H1 (cell line): ENCODE measurements at regions not wholly inside any gene's neighbourhood (a gene's known extent, or its start where the extent isn't known, plus 50 kb on each side); places are given as distances from the start of the nearest gene placed in this dataset.

Experiments used
- CTCF ChIA-PET: fragments of 300-600 bp; sonication (Branson Sonifier 250); formaldehyde crosslinking; loops from one replicate; lab custom pipeline; 2021; ENCODE audit not compliant: partially characterized antibody; lab: Charles Lee
- POLR2A ChIA-PET: fragments of 300-600 bp; sonication (Branson Sonifier 250); formaldehyde crosslinking; loops from one replicate; lab custom pipeline; 2021; ENCODE audit warnings: inconsistent platforms; ENCODE audit not compliant: partially characterized antibody; lab: Charles Lee
- DNase-seq, 2 experiments: peaks; one replicate each; pipeline versions ENCODE4 v3.0.0 to v3.0.0-alpha.2; 2010 to 2022; ENCODE audit warnings: low spot score in 2 of 2, low read depth in 1 of 2, mixed read lengths in 1 of 2
- FAIRE-seq: peaks from 2 replicates; lab custom pipeline; 2011; peaks lifted over from hg19 to GRCh38; lab: Jason Lieb, UNC
- H2AFZ ChIP-seq: 2 replicates; pipeline ENCODE4 v1.8.1; 2012; ENCODE audit warnings: low read length, inconsistent platforms
- H2AK5ac ChIP-seq: 2 replicates; pipeline ENCODE4 v1.6.1; 2013; ENCODE audit warnings: low read depth, low read length
- H2BK120ac ChIP-seq: replicated peaks from 2 replicates; pipeline ENCODE3; 2013; ENCODE audit warnings: low read depth, low read length, inconsistent platforms
- H2BK12ac ChIP-seq: 2 replicates; pipeline ENCODE4 v1.6.1; 2013; ENCODE audit warnings: low read depth, low read length
- H2BK15ac ChIP-seq: 2 replicates; pipeline ENCODE4 v1.6.1; 2013; ENCODE audit warnings: low read length
- H2BK20ac ChIP-seq: 2 replicates; pipeline ENCODE4 v1.6.1; 2013; ENCODE audit warnings: low read length
- H2BK5ac ChIP-seq: 2 replicates; pipeline ENCODE4 v1.6.1; 2013; ENCODE audit warnings: low read depth, low read length
- H3K14ac ChIP-seq: 2 replicates; pipeline ENCODE4 v1.6.1; 2013; ENCODE audit warnings: inconsistent platforms; ENCODE audit not compliant: insufficient read length
- H3K18ac ChIP-seq: 2 replicates; pipeline ENCODE4 v1.6.1; 2013; ENCODE audit warnings: low read length; ENCODE audit errors: extremely low read depth
- H3K23ac ChIP-seq: 2 replicates; pipeline ENCODE4 v1.6.1; 2013; ENCODE audit warnings: inconsistent platforms; ENCODE audit not compliant: insufficient read length
- H3K23me2 ChIP-seq: 2 replicates; pipeline ENCODE4 v1.6.1; 2013; ENCODE audit warnings: low read depth, low read length
- H3K27ac ChIP-seq: 2 replicates; pipeline ENCODE4 v1.6.1; 2011; ENCODE audit warnings: low read depth, low read length, inconsistent platforms
- H3K27me3 ChIP-seq, 4 experiments: replicated peaks in 1 of 4; 1 replicate in 1 of 4; 2 replicates in 3 of 4; pipeline versions ENCODE4 v1.6.1 to v1.8.1; 2011 to 2013; ENCODE audit warnings: low read length in 3 of 4, mild to moderate bottlenecking in 3 of 4, inconsistent platforms in 2 of 4, mixed read lengths in 2 of 4, moderate library complexity in 1 of 4; ENCODE audit not compliant: control insufficient read depth in 3 of 4, insufficient read depth in 3 of 4; ENCODE audit errors: extremely low read depth in 1 of 4
- H3K36me3 ChIP-seq, 4 experiments: 2 replicates each; pipeline versions ENCODE4 v1.6.1 to v1.8.1; 2011 to 2013; ENCODE audit warnings: mild to moderate bottlenecking in 4 of 4, low read length in 3 of 4, moderate library complexity in 2 of 4, control low read depth in 1 of 4, inconsistent platforms in 1 of 4; ENCODE audit not compliant: insufficient read depth in 4 of 4, control insufficient read depth in 2 of 4
- H3K4ac ChIP-seq: replicated peaks from 2 replicates; pipeline ENCODE3; 2013; ENCODE audit warnings: low read length, low read depth, mixed read lengths, inconsistent platforms; ENCODE audit not compliant: insufficient read length
- H3K4me1 ChIP-seq, 4 experiments: replicated peaks in 1 of 4; 1 replicate in 1 of 4; 2 replicates in 3 of 4; pipeline versions ENCODE4 v1.6.1 to v1.8.1; 2011 to 2013; ENCODE audit warnings: low read length in 3 of 4, inconsistent platforms in 2 of 4, mixed read lengths in 1 of 4; ENCODE audit not compliant: insufficient read depth in 4 of 4, control insufficient read depth in 3 of 4
- H3K4me2 ChIP-seq, 2 experiments: 2 replicates each; pipeline versions ENCODE4 v1.6.1 to v1.8.1; 2011 to 2013; ENCODE audit warnings: low read depth in 2 of 2, low read length in 2 of 2, control low read depth in 1 of 2, inconsistent platforms in 1 of 2, mild to moderate bottlenecking in 1 of 2; ENCODE audit not compliant: insufficient read depth in 1 of 2
- H3K4me3 ChIP-seq, 4 experiments: fragments of 200-600, 300-600 bp in 1 of 4; sonication (generic), shearing (Covaris generic), sonication (Bioruptor Twin) in 1 of 4; 2 replicates each; pipeline versions ENCODE4 v1.5.1 to v1.8.1; 2011 to 2016; ENCODE audit warnings: low read length in 4 of 4, low read depth in 3 of 4, control low read depth in 2 of 4, inconsistent platforms in 2 of 4, mild to moderate bottlenecking in 2 of 4, mixed read lengths in 1 of 4, moderate library complexity in 1 of 4; ENCODE audit not compliant: insufficient read depth in 2 of 4; ENCODE audit errors: extremely low read depth in 1 of 4
- H3K56ac ChIP-seq: replicated peaks from 2 replicates; pipeline ENCODE3; 2013; ENCODE audit warnings: low read depth, mild to moderate bottlenecking, mixed read lengths, low read length, inconsistent platforms; ENCODE audit not compliant: insufficient read length
- H3K79me1 ChIP-seq: 2 replicates; pipeline ENCODE4 v1.6.1; 2013; ENCODE audit warnings: low read depth, low read length, control low read depth
- H3K79me2 ChIP-seq, 2 experiments: 2 replicates each; pipeline versions ENCODE4 v1.6.1 to v1.8.1; 2012 to 2013; ENCODE audit warnings: low read length in 2 of 2, mild to moderate bottlenecking in 2 of 2, inconsistent platforms in 1 of 2; ENCODE audit not compliant: insufficient read depth in 2 of 2, control insufficient read depth in 1 of 2
- H3K9ac ChIP-seq, 4 experiments: replicated peaks in 1 of 4; 1 replicate in 1 of 4; 2 replicates in 3 of 4; pipeline versions ENCODE4 v1.6.1 to v1.8.1; 2011 to 2013; ENCODE audit warnings: low read depth in 3 of 4, low read length in 3 of 4, control low read depth in 2 of 4, mild to moderate bottlenecking in 2 of 4, moderate library complexity in 2 of 4, inconsistent platforms in 1 of 4; ENCODE audit errors: extremely low read depth in 1 of 4
- H3K9me3 ChIP-seq, 2 experiments: 2 replicates each; pipeline versions ENCODE4 v1.6.1 to v1.8.1; 2012 to 2013; ENCODE audit warnings: mild to moderate bottlenecking in 2 of 2, moderate library complexity in 2 of 2, control low read depth in 1 of 2, inconsistent platforms in 1 of 2, low read depth in 1 of 2, low read length in 1 of 2, mixed read lengths in 1 of 2; ENCODE audit not compliant: insufficient read depth in 2 of 2
- H4K20me1 ChIP-seq, 2 experiments: replicated peaks in 1 of 2; 2 replicates each; pipeline versions ENCODE3 to v1.8.1; 2011 to 2013; ENCODE audit warnings: inconsistent platforms in 2 of 2, low read length in 2 of 2, mild to moderate bottlenecking in 1 of 2; ENCODE audit not compliant: insufficient read depth in 2 of 2, control insufficient read depth in 1 of 2
- H4K5ac ChIP-seq: 2 replicates; pipeline ENCODE4 v1.6.1; 2013; ENCODE audit warnings: low read length, low read depth, mixed read lengths, inconsistent platforms; ENCODE audit not compliant: insufficient read length
- H4K8ac ChIP-seq: 2 replicates; pipeline ENCODE4 v1.8.0; 2013; ENCODE audit warnings: mild to moderate bottlenecking, moderate library complexity, low read length, inconsistent platforms; ENCODE audit not compliant: insufficient read depth; ENCODE audit errors: extremely low read depth
- H4K91ac ChIP-seq: replicated peaks from 2 replicates; pipeline ENCODE3; 2013; ENCODE audit warnings: low read length, mixed read lengths, inconsistent platforms; ENCODE audit not compliant: insufficient read length
- BACH1 ChIP-seq: IDR thresholded peaks from 2 replicates; pipeline ENCODE4 v1.6.1; 2012; ENCODE audit warnings: low read length, improper control_type of control experiment
- BRCA1 ChIP-seq: IDR thresholded peaks from 2 replicates; pipeline ENCODE4 v1.6.1; 2012; ENCODE audit warnings: low read depth, low read length, improper control_type of control experiment
- CREB1 ChIP-seq: IDR thresholded peaks from 2 replicates; pipeline ENCODE4 v1.6.1; 2012; ENCODE audit warnings: inconsistent platforms
- CTBP2 ChIP-seq: IDR thresholded peaks from 2 replicates; pipeline ENCODE4 v1.7.0; 2011; ENCODE audit warnings: borderline replicate concordance, mild to moderate bottlenecking, moderate library complexity, mixed read lengths, low read length; ENCODE audit not compliant: insufficient read depth, insufficient read length
- HDAC2 ChIP-seq, 2 experiments: fragments of 300-600 bp in 1 of 2; sonication (generic) in 1 of 2; IDR thresholded peaks; 2 replicates each; pipeline ENCODE4 v1.6.1; 2011 to 2012; ENCODE audit warnings: low read depth in 2 of 2, low read length in 2 of 2, mild to moderate bottlenecking in 2 of 2, moderate library complexity in 2 of 2, borderline replicate concordance in 1 of 2, inconsistent platforms in 1 of 2
- KDM1A ChIP-seq: fragments of 200-600, 300-600 bp; sonication (generic); IDR thresholded peaks from 2 replicates; pipeline ENCODE4 v1.7.1; 2016; ENCODE audit warnings: mild to moderate bottlenecking, low read length, borderline replicate concordance
- RBBP5 ChIP-seq: IDR thresholded peaks from 2 replicates; pipeline ENCODE4 v1.7.1; 2012; ENCODE audit warnings: low read depth, mild to moderate bottlenecking, inconsistent platforms, low read length, moderate library complexity, borderline replicate concordance
- RNF2 ChIP-seq: fragments of 200-900, 300-1000 bp; sonication (generic); IDR thresholded peaks from 2 replicates; pipeline ENCODE4 v1.7.1; 2016; ENCODE audit warnings: borderline replicate concordance, low read depth, mild to moderate bottlenecking, antibody characterized with exemption, low read length; ENCODE audit not compliant: poor library complexity, severe bottlenecking; ENCODE audit errors: missing control alignments
- SP1 ChIP-seq: IDR thresholded peaks from 2 replicates; pipeline ENCODE4 v1.6.1; 2011; ENCODE audit warnings: low read depth, low read length
- SP4 ChIP-seq: IDR thresholded peaks from 2 replicates; pipeline ENCODE4 v1.6.1; 2012; ENCODE audit warnings: low read length, inconsistent platforms
- TCF12 ChIP-seq: IDR thresholded peaks from 2 replicates; pipeline ENCODE4 v1.6.1; 2011; ENCODE audit warnings: low read depth, mild to moderate bottlenecking, low read length
- TEAD4 ChIP-seq: IDR thresholded peaks from 2 replicates; pipeline ENCODE4 v1.6.1; 2012; ENCODE audit warnings: low read depth, low read length, inconsistent platforms, mixed read lengths
- WGBS, 2 experiments: shearing (Covaris generic) in 1 of 2; methylation state at CpG; one replicate each; pipeline versions ENCODE4 v1.1.6 to v1.1.7; 2013 to 2015; ENCODE audit warnings: low lambda C conversion rate in 2 of 2, mixed read lengths in 2 of 2, inconsistent platforms in 1 of 2, low coverage in 1 of 2, missing lambda C conversion rate in 1 of 2; ENCODE audit not compliant: insufficient replicate concordance in 2 of 2, insufficient coverage in 1 of 2, insufficient read length in 1 of 2; ENCODE audit errors: extremely low coverage in 1 of 2, missing lambda C conversion rate in 1 of 2; 5-methylcytosine and 5-hydroxymethylcytosine counted together
- TF ChIP-seq, protein P1 (sequence below): IDR thresholded peaks from 2 replicates; pipeline ENCODE4 v1.6.1; 2012; ENCODE audit warnings: low read length, inconsistent platforms

DNA sequence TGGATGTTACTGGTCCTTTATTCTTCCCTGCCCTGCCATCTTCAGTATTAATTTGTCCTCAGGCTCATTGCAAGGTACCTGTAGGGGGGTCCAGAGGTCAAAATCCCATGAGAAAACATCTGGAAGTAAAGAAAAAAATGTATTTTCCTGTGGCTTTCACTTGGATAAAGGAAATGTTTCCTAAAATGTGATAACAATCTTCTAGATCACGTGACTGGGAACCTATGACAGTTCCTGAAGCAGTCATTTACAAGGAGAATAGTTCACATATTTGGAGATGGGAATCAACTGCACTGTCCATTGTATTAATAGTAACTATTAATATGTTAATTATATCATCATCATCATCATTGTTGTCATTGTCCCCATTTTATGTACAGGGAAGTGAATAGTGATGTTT is 915.1 kb upstream of the EEF2KMT start:
- no peak overlapping the region for H3K4me2 ChIP-seq
- no peak overlapping the region for H2AFZ ChIP-seq
- H3K14ac ChIP-seq, result no peak overlapping the region
- H3K4ac ChIP-seq, result no peak overlapping the region
- no peak for TF ChIP-seq TEAD4
- no peak for TF ChIP-seq CTBP2
- no peak for TF ChIP-seq SP1
- no peak for TF ChIP-seq SP4
- TF ChIP-seq TCF12, result no peak
- no peak for TF ChIP-seq CREB1
- TF ChIP-seq HDAC2 (IDR thresholded peaks at IDR 0.05; ENCODE audit: borderline replicate concordance in 1 of 2, low read depth in 2 of 2, low read length in 2 of 2), result no peak
- TF ChIP-seq RBBP5, result no peak
- TF ChIP-seq RNF2, result no peak
- no peak for TF ChIP-seq BACH1
- TF ChIP-seq, protein P1, sequence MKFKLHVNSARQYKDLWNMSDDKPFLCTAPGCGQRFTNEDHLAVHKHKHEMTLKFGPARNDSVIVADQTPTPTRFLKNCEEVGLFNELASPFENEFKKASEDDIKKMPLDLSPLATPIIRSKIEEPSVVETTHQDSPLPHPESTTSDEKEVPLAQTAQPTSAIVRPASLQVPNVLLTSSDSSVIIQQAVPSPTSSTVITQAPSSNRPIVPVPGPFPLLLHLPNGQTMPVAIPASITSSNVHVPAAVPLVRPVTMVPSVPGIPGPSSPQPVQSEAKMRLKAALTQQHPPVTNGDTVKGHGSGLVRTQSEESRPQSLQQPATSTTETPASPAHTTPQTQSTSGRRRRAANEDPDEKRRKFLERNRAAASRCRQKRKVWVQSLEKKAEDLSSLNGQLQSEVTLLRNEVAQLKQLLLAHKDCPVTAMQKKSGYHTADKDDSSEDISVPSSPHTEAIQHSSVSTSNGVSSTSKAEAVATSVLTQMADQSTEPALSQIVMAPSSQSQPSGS, result no peak
- TF ChIP-seq BRCA1, result no peak
- no peak for TF ChIP-seq KDM1A
- TF ChIP-seq, all 59 proteins: peak for 0
- Histone ChIP-seq H3K79me1 (no peaks in the 10 kb centered on the region), H2AK5ac (no peak overlapping the region), H3K79me2 (no peaks in the 10 kb centered on the region), H3K23ac (no peak overlapping the region), H3K36me3 (no peaks in the 10 kb centered on the region), H2BK12ac (no peak overlapping the region), H3K9me3 (no peaks in the 10 kb centered on the region), H3K56ac (no peak overlapping the region), H2BK20ac (no peak overlapping the region), H2BK120ac (no peak overlapping the region), H4K5ac (no peak overlapping the region), H3K27me3 (peaks cover 2 to 3% (median 2%) of the 10 kb centered on the region in 4 experiments), H4K20me1 (no peaks in the 10 kb centered on the region), H2BK15ac (no peak overlapping the region), H4K8ac (no peak overlapping the region), H3K9ac (no peak overlapping the region), H2BK5ac (no peak overlapping the region), H3K4me3 (no peak overlapping the region), H3K18ac (no peak overlapping the region), H3K23me2 (no peaks in the 10 kb centered on the region), H4K91ac (no peak overlapping the region), H3K27ac (no peak overlapping the region), H3K4me1 (no peaks in the 10 kb centered on the region)
- FAIRE-seq, result no peak
- no peak for DNase-seq
- 89% methylated on average over 1 of the region's 1 CpG; no CpG with 5 or more reads in 1 of the 2 experiments for WGBS, 2 experiments
- CTCF ChIA-PET, result interaction anchor here (0.6 to 1.9 kb wide), 4 partner anchors 9 to 69 kb away, joined by 3 to 8 read pairs (median 4); no protein-coding TSS in a partner anchor
- POLR2A ChIA-PET, result no interaction called here
